ENCODE measurements at regions not wholly inside any gene's neighbourhood (a gene's known extent, or its start where the extent isn't known, plus 50 kb on each side); places are given as distances from the start of the nearest gene placed in this dataset.

GRCh38 chr1:87684194-87684593 lies 355.5 kb downstream of the LMO4 start:
- Mint-ChIP-seq H3K9me3 (no peaks in the 10 kb centered on the region), H3K27me3 (peaks cover 1 to 6% of the 10 kb centered on the region in 2 donors), H3K36me3 (no peaks in the 10 kb centered on the region), H3K4me3 (peak overlapping the region; percentile 32 to 85 (median 80)), H3K4me1 (peaks cover 0 to 2% (median 0%) of the 10 kb centered on the region in 4 donors), H3K27ac (peak overlapping the region in 4 of 7 donors; percentile 59 to 77 (median 70))
- H3K36me3 ChIP-seq (ENCODE audit: insufficient read depth, low read length): no peaks in the 10 kb centered on the region
- H3K4me3 ChIP-seq (ENCODE audit: low read length in 2 of 2): peak overlapping the region in 1 of 2 donors; percentile 4
- CTCF ChIA-PET (ENCODE audit: partially characterized antibody): interaction anchor here (1.9 kb wide), 1 partner anchor 358 kb away, joined by 4 read pairs; no protein-coding TSS in a partner anchor
- POLR2A ChIA-PET (ENCODE audit: partially characterized antibody): no interaction called here
- no peak overlapping the region for H3K27ac ChIP-seq (ENCODE audit: low read depth, low read length)
- no peaks in the 10 kb centered on the region for H3K4me1 ChIP-seq (ENCODE audit: insufficient read depth, low read length)
- no peaks in the 10 kb centered on the region for H3K9me3 ChIP-seq (ENCODE audit: control insufficient read depth in 1 of 2, low read length in 2 of 2)
- peak in 1 of 5 donors; percentile 17 for DNase-seq
- intact Hi-C loops (cut with micrococcal nuclease): no loop called here
- no peaks in the 10 kb centered on the region for H3K27me3 ChIP-seq (ENCODE audit: insufficient read depth, low read length)

GRCh38 chr1:87684713-87685205 lies 356.1 kb downstream of the LMO4 start:
- no peaks in the 10 kb centered on the region for H3K4me1 ChIP-seq (ENCODE audit: insufficient read depth, low read length)
- DNase-seq: no peak
- Mint-ChIP-seq H3K27ac (peak overlapping the region in 2 of 7 donors; percentile 59 to 65), H3K4me1 (peaks cover 0 to 2% (median 0%) of the 10 kb centered on the region in 4 donors), H3K27me3 (peaks cover 1 to 6% of the 10 kb centered on the region in 2 donors), H3K9me3 (no peaks in the 10 kb centered on the region), H3K36me3 (no peaks in the 10 kb centered on the region), H3K4me3 (peak overlapping the region in 6 of 8 donors; percentile 72 to 85 (median 80))
- intact Hi-C loops (cut with micrococcal nuclease): no loop called here
- ChIA-PET POLR2A (ENCODE audit: partially characterized antibody) (no interaction called here), CTCF (ENCODE audit: partially characterized antibody) (interaction anchor here (1.9 kb wide), 1 partner anchor 359 kb away, joined by 4 read pairs; no protein-coding TSS in a partner anchor)
- H3K36me3 ChIP-seq (ENCODE audit: insufficient read depth, low read length): no peaks in the 10 kb centered on the region
- no peak overlapping the region for H3K27ac ChIP-seq (ENCODE audit: low read depth, low read length)
- H3K4me3 ChIP-seq (ENCODE audit: low read length in 2 of 2): no peak overlapping the region
- H3K27me3 ChIP-seq (ENCODE audit: insufficient read depth, low read length): no peaks in the 10 kb centered on the region
- no peaks in the 10 kb centered on the region for H3K9me3 ChIP-seq (ENCODE audit: control insufficient read depth in 1 of 2, low read length in 2 of 2)

- H3K36me3 Mint-ChIP-seq: no peaks in the 10 kb centered on the region
- no peaks in the 10 kb centered on the region for H3K36me3 ChIP-seq (ENCODE audit: insufficient read depth, low read length)
- H3K4me1 Mint-ChIP-seq: peaks cover 0 to 2% (median 0%) of the 10 kb centered on the region in 4 donors
- H3K4me3 Mint-ChIP-seq: peak overlapping the region in 1 of 8 donors; percentile 72
- no peaks in the 10 kb centered on the region for H3K9me3 Mint-ChIP-seq
- DNase-seq: no peak
- H3K27me3 ChIP-seq (ENCODE audit: insufficient read depth, low read length): no peaks in the 10 kb centered on the region
- no peak overlapping the region for H3K4me3 ChIP-seq (ENCODE audit: low read length in 2 of 2)
- H3K27ac Mint-ChIP-seq: no peak overlapping the region
- H3K27ac ChIP-seq (ENCODE audit: low read depth, low read length): no peak overlapping the region
- peaks cover 1 to 6% of the 10 kb centered on the region in 2 donors for H3K27me3 Mint-ChIP-seq
- intact Hi-C loops (cut with micrococcal nuclease): no loop called here
- H3K9me3 ChIP-seq (ENCODE audit: control insufficient read depth in 1 of 2, low read length in 2 of 2): no peaks in the 10 kb centered on the region
- ChIA-PET CTCF (ENCODE audit: partially characterized antibody) (no interaction called here), POLR2A (ENCODE audit: partially characterized antibody) (no interaction called here)
- no peaks in the 10 kb centered on the region for H3K4me1 ChIP-seq (ENCODE audit: insufficient read depth, low read length)
Observed at GRCh38 chr1:87685311-87686135, 356.8 kb downstream of the LMO4 start.

- no peak for DNase-seq
- Histone ChIP-seq H3K9me3 (ENCODE audit: control insufficient read depth in 1 of 2, low read length in 2 of 2) (no peaks in the 10 kb centered on the region), H3K27me3 (ENCODE audit: insufficient read depth, low read length) (no peaks in the 10 kb centered on the region), H3K4me1 (ENCODE audit: insufficient read depth, low read length) (no peaks in the 10 kb centered on the region), H3K4me3 (ENCODE audit: low read length in 2 of 2) (no peak overlapping the region), H3K27ac (ENCODE audit: low read depth, low read length) (no peak overlapping the region), H3K36me3 (ENCODE audit: insufficient read depth, low read length) (no peaks in the 10 kb centered on the region)
- H3K27me3 Mint-ChIP-seq: peaks cover 6 to 9% of the 10 kb centered on the region in 2 donors
- no peak overlapping the region for H3K4me3 Mint-ChIP-seq
- H3K9me3 Mint-ChIP-seq: peaks cover 0 to 2% (median 0%) of the 10 kb centered on the region in 8 donors
- intact Hi-C loops (cut with micrococcal nuclease): no loop called here
- no peaks in the 10 kb centered on the region for H3K36me3 Mint-ChIP-seq
- no peak overlapping the region for H3K27ac Mint-ChIP-seq
- ChIA-PET POLR2A (ENCODE audit: partially characterized antibody) (no interaction called here), CTCF (ENCODE audit: partially characterized antibody) (no interaction called here)
- H3K4me1 Mint-ChIP-seq: peaks cover 0 to 2% (median 0%) of the 10 kb centered on the region in 4 donors
Observed at GRCh38 chr1:87686136-87686495, 357.4 kb downstream of the LMO4 start.

GRCh38 chr1:87686671-87687070 lies 358.0 kb downstream of the LMO4 start:
- H3K4me1 Mint-ChIP-seq: peaks cover 0 to 2% (median 0%) of the 10 kb centered on the region in 4 donors
- H3K4me3 Mint-ChIP-seq: no peak overlapping the region
- no peak overlapping the region for H3K27ac ChIP-seq (ENCODE audit: low read depth, low read length)
- no peaks in the 10 kb centered on the region for H3K9me3 ChIP-seq (ENCODE audit: control insufficient read depth in 1 of 2, low read length in 2 of 2)
- POLR2A ChIA-PET (ENCODE audit: partially characterized antibody): no interaction called here
- no peak overlapping the region for H3K4me3 ChIP-seq (ENCODE audit: low read length in 2 of 2)
- CTCF ChIA-PET (ENCODE audit: partially characterized antibody): no interaction called here
- H3K27me3 Mint-ChIP-seq: peaks cover 6 to 9% of the 10 kb centered on the region in 2 donors
- H3K9me3 Mint-ChIP-seq: peaks cover 0 to 2% (median 0%) of the 10 kb centered on the region in 8 donors
- no peaks in the 10 kb centered on the region for H3K27me3 ChIP-seq (ENCODE audit: insufficient read depth, low read length)
- H3K27ac Mint-ChIP-seq: no peak overlapping the region
- no peaks in the 10 kb centered on the region for H3K36me3 Mint-ChIP-seq
- no peaks in the 10 kb centered on the region for H3K36me3 ChIP-seq (ENCODE audit: insufficient read depth, low read length)
- no peaks in the 10 kb centered on the region for H3K4me1 ChIP-seq (ENCODE audit: insufficient read depth, low read length)
- intact Hi-C loops (cut with micrococcal nuclease): no loop called here
- DNase-seq: no peak

GRCh38 chr1:87688136-87688535 lies 359.5 kb downstream of the LMO4 start:
- H3K36me3 Mint-ChIP-seq: no peaks in the 10 kb centered on the region
- H3K9me3 Mint-ChIP-seq: peaks cover 0 to 2% (median 0%) of the 10 kb centered on the region in 8 donors
- Histone ChIP-seq H3K4me1 (ENCODE audit: insufficient read depth, low read length) (no peaks in the 10 kb centered on the region), H3K9me3 (ENCODE audit: control insufficient read depth in 1 of 2, low read length in 2 of 2) (no peaks in the 10 kb centered on the region), H3K27me3 (ENCODE audit: insufficient read depth, low read length) (no peaks in the 10 kb centered on the region), H3K36me3 (ENCODE audit: insufficient read depth, low read length) (no peaks in the 10 kb centered on the region), H3K4me3 (ENCODE audit: low read length in 2 of 2) (no peak overlapping the region), H3K27ac (ENCODE audit: low read depth, low read length) (no peak overlapping the region)
- ChIA-PET POLR2A (ENCODE audit: partially characterized antibody) (no interaction called here), CTCF (ENCODE audit: partially characterized antibody) (no interaction called here)
- no peak for DNase-seq
- peaks cover 6 to 9% of the 10 kb centered on the region in 2 donors for H3K27me3 Mint-ChIP-seq
- no peak overlapping the region for H3K4me3 Mint-ChIP-seq
- H3K4me1 Mint-ChIP-seq: peaks cover 0 to 2% (median 0%) of the 10 kb centered on the region in 4 donors
- no peak overlapping the region for H3K27ac Mint-ChIP-seq
- intact Hi-C loops (cut with micrococcal nuclease): no loop called here

GRCh38 chr1:87689487-87689886 lies 360.8 kb downstream of the LMO4 start:
- Histone ChIP-seq H3K9me3 (ENCODE audit: control insufficient read depth in 1 of 2, low read length in 2 of 2) (no peaks in the 10 kb centered on the region), H3K27me3 (ENCODE audit: insufficient read depth, low read length) (no peaks in the 10 kb centered on the region), H3K4me1 (ENCODE audit: insufficient read depth, low read length) (no peaks in the 10 kb centered on the region), H3K27ac (ENCODE audit: low read depth, low read length) (no peak overlapping the region), H3K36me3 (ENCODE audit: insufficient read depth, low read length) (no peaks in the 10 kb centered on the region), H3K4me3 (ENCODE audit: low read length in 2 of 2) (no peak overlapping the region)
- H3K4me3 Mint-ChIP-seq: no peak overlapping the region
- H3K4me1 Mint-ChIP-seq: no peaks in the 10 kb centered on the region
- H3K36me3 Mint-ChIP-seq: no peaks in the 10 kb centered on the region
- ChIA-PET CTCF (ENCODE audit: partially characterized antibody) (no interaction called here), POLR2A (ENCODE audit: partially characterized antibody) (no interaction called here)
- H3K9me3 Mint-ChIP-seq: peaks cover 0 to 2% (median 0%) of the 10 kb centered on the region in 8 donors
- H3K27me3 Mint-ChIP-seq: peaks cover 6 to 9% of the 10 kb centered on the region in 2 donors
- H3K27ac Mint-ChIP-seq: no peak overlapping the region
- intact Hi-C loops (cut with micrococcal nuclease): no loop called here
- DNase-seq: no peak

Data from CD4-positive, alpha-beta memory T cell (primary cell).